Limb (tissue), 2 donors: ENCODE measurements at regions not wholly inside any gene's neighbourhood (a gene's known extent, or its start where the extent isn't known, plus 50 kb on each side); places are given as distances from the start of the nearest gene placed in this dataset.

Experiments used
- DNase-seq, 2 donors: peaks; one replicate each; pipeline ENCODE4 v3.0.0-alpha.2; 2016; ENCODE audit errors: extremely low spot score in 2 of 2

DNA sequence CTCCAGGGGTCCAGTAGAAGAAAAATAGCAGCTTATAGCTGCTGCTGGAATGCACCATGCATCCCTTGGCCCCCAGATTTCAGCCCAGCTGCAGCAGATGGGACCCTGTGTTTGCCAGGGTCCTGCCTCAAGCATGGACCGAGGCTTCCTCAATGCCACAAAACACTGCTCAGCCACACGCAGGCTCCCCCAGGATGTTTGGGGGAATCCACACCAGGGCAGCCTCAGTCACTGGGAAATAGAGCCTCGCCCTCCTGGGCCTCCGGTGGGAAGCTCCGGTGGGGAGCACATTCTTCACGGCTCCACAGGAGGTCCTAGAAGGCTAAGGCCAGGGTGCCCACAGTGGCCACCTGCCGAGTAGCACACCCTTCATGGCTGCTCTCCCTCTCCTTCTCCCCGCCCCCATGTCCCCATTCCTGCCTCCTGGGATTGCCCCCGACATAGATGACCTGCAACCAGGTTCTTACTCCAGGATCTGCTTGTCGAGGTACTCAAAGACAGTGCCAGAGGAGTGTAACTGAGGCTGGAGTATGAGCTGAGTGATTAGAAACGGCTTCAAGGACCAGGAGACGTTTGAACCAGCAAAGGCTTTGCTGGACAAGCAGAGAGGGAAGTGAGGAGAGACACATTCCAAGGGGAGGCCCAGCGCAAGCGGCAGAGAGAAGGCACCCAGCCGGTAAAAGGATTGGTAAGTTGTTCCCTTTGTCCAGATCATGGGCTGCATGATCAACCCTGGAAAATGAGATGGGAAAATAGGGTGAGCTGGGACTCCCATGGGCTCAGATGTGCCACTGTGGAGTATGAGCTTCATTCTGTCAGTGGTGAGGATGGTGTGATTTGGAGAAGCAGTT is 110.7 kb upstream of the UQCRFS1 start:
- DNase-seq = no peak

GRCh38 chr19:29324291-29324680 is 111.3 kb upstream of the UQCRFS1 start:
- DNase-seq = no peak

- DNase-seq = no peak
Observed at GRCh38 chr19:29324717-29325116, 111.8 kb upstream of the UQCRFS1 start.

DNA sequence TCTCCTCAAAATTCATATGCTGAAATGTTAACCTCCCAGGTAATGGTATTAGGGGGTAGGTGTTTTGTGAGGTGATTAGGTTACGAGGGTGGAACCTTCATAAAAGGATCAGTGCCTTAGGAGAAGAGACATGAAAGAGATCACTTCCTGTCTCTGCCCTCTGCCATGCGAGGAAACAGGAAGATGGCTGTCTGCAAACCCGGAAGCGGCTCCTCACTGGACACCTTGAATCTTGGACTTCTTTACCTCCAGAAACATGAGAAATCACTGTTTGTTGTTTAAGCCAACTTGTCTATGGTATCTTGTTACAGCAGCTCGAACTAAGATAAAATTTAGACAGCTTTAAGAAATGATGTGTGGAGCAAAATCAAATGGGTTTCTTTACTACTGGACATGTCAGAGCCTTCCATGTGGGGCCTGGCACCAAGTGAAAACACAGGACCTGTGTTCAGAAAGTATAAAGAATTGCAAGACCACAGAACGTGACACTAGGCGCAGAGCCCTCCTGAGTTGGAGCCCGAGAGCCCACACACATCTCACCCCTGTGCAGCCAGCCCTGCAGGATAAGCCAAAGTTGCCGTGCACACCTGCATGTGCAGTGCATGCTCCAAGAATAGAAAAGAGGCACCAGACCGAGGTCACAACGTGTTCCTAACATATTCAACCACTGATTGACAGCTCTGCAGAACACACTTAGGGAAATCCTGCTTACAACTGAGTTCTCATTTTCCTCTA is 112.5 kb upstream of the UQCRFS1 start:
- no peak for DNase-seq

DNA sequence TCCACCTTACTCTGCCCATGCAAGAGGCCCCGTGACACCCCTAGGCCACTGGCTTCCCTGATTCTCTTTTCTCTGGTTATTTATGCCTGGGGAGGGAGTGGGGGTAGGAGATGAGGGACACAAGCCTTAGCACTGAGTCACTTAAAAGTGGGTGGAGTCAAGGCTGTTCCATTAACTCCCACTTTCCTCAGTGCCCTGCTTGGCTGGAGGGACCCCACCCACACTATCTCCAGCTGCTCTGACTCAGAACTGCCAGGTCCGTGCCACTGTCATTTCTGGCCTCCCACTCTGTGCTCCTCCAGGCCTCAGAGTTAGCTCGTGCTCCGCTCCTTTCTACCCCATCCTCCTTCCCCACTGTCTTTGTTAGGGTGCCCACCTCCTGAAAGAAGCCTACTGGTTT is 113.4 kb upstream of the UQCRFS1 start:
- no peak for DNase-seq

DNA sequence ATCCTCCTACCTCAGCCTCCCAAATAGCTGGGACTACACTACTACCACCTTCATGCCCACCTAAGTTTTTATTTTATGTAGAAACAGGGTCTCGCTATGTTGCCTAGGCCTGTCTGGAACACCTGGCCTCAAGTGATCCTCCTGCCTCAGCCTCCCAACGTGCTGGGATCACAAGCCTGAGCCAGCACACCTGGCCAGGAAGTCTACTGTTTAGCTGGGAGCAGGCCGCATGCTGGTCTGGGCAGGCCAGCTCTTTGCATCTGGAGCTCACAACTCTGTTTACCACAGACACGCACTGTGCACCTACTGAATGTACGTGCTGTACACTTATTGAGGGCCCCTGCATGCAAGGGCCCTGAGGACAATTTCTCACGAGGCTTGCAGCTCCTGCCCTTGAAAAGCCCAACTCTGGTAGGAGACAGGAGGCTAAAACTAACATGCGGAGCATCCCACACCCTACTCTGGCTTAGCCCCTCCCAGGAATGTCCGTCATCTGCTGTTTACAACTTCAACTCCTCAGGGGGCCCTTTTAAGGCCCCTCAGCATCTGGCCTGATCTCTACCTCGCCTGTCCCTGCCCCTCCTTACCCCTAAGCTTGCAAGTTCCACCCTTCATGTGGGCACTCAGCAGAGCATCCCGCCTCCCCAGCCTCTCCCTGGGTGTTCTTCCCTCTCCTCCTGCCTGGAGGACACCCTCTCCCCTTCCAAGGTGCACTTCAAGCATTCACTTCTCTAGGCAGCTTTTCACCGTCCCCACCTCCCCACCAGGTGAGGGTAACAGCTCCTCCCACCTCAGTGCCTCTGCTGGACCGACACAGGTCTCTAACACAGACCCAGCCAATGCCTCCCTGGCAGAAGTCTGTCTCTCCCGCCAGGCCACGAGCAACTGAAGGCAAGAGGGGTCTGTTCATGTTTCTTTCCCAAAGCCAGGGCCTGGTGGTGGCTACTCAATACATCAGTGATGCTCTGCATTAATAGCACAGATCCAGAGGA is 114.2 kb upstream of the UQCRFS1 start:
- no peak for DNase-seq

DNA sequence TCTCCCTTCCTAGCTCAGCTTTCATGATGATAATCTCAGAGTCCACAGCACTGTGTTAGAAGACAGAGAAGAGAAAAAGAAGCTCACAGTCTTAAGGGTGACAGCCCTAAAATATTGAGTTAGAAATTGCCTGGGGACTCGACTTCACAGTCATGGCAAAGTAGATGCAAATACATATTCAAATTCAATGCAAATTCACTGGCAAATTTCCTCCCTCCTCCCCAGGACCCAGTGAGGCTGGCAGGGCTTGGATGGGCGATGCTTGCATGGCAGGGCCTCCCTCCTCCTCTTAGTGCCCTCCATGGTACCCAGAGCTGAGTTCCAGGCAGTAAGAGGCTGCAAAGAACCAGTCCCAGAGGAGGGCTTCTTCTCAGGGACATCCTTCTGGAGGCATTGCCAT is 115.6 kb upstream of the UQCRFS1 start:
- no peak for DNase-seq

GRCh38 chr19:29329460-29330134 is 116.6 kb upstream of the UQCRFS1 start:
- peak in 1 of 2 donors; percentile 57 for DNase-seq

- no peak for DNase-seq
Observed at GRCh38 chr19:29336425-29336824, 123.5 kb upstream of the UQCRFS1 start.

DNA sequence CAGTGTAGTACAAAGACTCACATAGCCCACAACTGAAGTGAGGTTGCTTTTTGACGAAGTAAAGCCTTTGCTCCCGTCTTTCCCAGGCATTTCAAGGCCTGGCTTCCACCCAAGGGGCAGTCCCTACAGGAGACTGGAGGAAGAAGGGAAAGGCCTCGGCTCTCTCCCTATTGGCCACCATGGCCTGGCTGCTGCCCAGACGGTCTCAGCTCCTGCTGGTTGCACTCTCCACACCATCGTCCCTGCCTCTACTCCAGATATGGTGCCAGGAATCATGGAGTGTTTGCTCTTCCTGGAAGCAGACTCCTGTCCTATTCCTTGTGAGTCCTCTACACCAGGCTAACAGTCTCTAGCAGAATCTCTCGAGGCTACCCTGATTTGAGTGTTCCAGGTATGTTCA is 124.1 kb upstream of the UQCRFS1 start:
- no peak for DNase-seq

- DNase-seq = no peak
Observed at GRCh38 chr19:29338480-29338879, 125.5 kb upstream of the UQCRFS1 start.

DNA sequence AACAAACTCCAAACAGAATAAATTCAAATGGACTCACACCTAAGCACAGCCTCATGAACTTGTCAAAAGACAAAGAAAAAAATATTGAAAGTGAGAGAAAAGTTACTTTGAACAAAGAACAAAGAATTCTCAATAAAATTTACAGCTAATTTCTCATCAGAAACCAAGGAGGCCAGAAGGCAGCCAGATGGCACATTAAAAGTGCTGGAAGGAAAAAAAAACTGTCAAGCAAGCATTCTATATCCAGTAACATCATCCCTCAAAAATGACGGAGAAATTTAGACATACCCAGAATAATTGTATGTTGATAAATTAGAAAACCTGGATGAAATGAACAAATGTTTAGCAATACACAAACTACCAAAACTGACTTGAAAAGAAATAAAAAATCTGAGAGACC is 129.8 kb upstream of the UQCRFS1 start:
- DNase-seq = no peak

DNA sequence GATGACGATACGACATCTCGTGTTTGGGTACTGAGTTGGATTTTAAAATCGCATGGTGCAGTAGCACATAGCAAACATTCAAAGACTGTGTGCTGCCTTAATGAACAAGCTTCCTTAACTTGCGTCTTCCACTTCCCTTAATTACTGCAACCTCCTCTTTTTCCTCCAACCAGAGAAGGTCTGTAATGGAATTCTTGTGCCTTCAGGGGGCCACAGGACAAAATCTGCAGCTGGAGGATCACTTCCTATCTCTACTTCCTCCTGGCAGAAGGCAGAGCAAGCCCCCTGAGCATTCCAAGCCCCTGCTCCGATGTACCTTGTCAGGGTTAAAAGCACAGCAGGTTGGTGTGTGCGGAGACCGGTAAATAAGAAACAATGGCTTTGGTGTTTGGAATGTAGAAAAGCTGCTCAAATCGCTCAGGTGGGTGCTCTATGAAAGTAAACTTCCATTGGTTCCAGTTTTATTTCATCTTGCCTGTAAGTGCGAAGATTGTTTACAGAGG is 151.3 kb upstream of the UQCRFS1 start:
- no peak for DNase-seq

DNA sequence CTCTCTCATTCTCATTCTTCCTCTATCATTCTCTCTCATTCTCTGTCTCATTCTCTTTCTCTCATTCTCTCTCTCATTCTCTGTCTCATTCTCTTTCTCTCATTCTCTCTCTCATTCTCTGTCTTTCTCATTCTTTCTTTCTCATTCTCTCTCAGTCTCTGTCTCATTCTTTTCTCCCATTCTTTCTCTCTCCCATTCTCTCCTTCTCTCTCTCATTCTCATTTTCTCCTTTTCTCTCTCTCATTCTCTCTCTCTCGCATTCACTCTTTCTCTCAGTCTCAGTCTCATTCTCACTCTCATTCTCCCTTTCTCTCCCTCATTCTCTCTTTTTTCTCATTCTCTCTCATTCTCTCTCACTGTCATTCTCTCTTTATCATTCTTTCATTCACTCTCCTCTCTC is 152.0 kb upstream of the UQCRFS1 start:
- no peak for DNase-seq

DNA sequence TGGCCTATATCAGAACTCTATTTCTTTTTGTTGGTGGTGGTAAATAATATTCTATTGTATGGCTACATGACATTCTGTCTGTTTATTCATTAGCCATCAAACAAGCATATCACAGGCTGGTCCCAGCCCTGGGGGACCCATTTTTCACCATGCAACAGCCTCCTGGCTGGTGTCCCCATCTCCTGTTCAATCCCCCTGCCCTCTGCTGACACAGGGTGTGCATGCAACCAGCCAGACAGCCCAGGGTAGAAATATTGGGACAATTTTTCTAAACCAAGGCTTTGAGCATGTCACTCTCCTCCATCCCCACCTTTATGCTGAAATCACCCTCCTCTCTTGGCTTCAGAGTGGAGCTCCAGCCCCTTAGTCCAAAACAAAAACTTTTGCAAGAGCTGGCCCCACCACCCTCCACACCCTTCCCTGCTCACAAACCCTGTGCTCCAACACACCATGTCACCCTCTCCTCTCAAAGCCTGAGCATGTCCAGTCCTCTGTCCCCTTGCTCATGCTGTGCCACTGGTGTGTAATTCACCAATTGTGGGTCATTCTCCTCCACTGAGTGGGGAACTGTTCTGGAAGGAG is 153.0 kb upstream of the UQCRFS1 start:
- peak in 1 of 2 donors; percentile 12 for DNase-seq

- peak in 1 of 2 donors; percentile 3 for DNase-seq
Observed at GRCh38 chr19:29366757-29367156, 153.8 kb upstream of the UQCRFS1 start.

DNA sequence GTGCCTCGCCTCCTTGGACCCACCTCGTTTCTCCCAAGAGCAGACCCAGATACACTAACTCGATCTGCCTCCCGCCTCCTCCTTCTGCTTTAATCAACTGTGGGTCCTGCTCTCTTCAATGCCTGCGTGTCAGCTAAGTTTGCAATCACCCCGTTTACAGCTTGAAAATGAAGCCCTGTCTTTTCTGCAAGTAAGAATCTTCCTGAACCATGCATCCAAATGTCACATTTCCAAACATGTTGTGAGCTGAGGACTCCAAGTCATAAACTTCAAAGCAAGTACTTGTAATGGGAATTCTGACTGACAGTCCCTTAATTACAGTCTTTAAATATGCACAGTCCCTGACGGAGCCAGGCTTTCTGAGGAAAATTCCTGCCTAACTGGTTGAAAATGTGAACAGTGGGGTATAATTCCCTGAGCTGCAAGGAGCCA is 154.9 kb upstream of the UQCRFS1 start:
- no peak for DNase-seq

- no peak for DNase-seq
Observed at GRCh38 chr19:29370276-29370675, 155.5 kb upstream of the VSTM2B start.

DNA sequence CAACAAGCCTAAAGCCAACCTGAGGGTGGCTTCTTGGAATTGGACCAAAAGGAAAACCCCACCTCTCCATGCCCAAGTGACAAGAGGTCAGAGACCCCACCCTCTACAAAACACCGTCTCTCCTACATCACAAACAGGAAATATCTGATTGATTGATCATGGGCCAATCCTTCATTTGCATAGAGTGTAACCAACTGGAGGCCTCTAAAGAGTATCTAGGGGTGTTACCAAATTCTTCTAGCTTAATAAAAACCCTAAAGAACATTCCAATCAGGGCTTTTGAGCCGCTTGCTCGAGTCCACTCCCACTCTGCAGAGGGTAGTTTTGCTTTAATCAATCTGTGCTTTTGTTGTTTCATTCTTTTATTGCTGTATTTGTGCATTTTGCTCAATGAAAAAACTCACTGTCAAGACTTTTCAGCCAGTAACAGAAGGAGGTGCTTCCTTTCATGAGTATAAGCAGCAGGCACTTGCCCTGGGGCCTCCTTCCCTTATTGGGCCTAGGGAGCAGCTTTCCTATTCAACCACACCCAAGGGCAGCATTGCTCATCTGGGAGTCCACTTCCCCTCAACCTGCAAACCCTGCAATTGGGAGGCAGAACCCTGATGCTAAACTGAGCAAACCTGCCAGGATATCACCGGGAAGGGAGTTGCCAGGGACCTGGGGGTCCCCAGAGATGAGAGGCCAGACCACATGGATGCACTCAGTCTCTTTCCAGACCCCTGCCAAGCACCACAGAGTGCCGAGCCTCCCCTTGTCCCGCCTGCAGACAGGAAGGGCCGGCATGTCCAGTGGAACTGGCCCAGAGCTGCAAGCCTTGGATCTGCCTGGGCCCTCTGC is 154.3 kb upstream of the VSTM2B start:
- DNase-seq = peak in 1 of 2 donors; percentile 11

DNA sequence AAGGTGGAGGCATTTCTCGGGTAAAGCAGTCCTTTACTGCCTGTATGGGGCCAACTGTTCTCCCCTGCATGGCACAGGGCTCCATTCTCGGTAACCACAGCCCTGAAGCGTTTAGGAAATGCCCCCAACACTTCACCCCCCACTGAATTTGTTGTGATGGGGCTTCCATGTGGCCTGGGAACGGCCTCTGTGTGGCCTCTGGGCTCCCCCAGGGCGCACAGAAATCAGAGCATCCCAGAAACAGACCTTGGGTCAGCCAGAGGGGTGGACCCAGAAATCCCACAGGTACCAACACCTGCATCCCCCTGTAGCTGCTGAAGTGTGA is 153.7 kb upstream of the VSTM2B start:
- DNase-seq = peak in 1 of 2 donors; percentile 5
